Esophagus squamous epithelium (tissue), 4 donors: ENCODE measurements at regions not wholly inside any gene's neighbourhood (a gene's known extent, or its start where the extent isn't known, plus 50 kb on each side); places are given as distances from the start of the nearest gene placed in this dataset.

Source experiments
- CTCF ChIP-seq, 6 experiments: fragments of 450-650 bp in 4 of 6; fragments of 200-600 bp in 2 of 6; sonication (generic) in 2 of 6; IDR thresholded peaks; one replicate each; pipeline ENCODE4 v1.5.1; 2016 to 2019; ENCODE audit warnings: antibody characterized with exemption in 6 of 6, mild to moderate bottlenecking in 4 of 6, moderate library complexity in 4 of 6
- POLR2A ChIP-seq, 4 donors: fragments of 450-650 bp; IDR thresholded peaks; one replicate each; pipeline ENCODE4 v1.6.1; 2017; ENCODE audit warnings: antibody characterized with exemption in 4 of 4, mild to moderate bottlenecking in 4 of 4, moderate library complexity in 3 of 4

GRCh38 chr16:63808730-63809129 is 1313.1 kb downstream of the CDH11 start:
- TF ChIP-seq CTCF (IDR thresholded peaks at IDR 0.05): no peak
- TF ChIP-seq POLR2A (IDR thresholded peaks at IDR 0.05): no peak
